ENCODE measurements at regions not wholly inside any gene's neighbourhood (a gene's known extent, or its start where the extent isn't known, plus 50 kb on each side); places are given as distances from the start of the nearest gene placed in this dataset.

- 98% methylated on average over 5 of the region's 32 CpGs for WGBS (ENCODE audit: insufficient coverage, low lambda C conversion rate)
- DNase-seq, result no peak
- no peaks in the 10 kb centered on the region for H3K4me1 ChIP-seq (ENCODE audit: control insufficient read depth, insufficient read depth, low read length)
Measured at GRCh38 chr14:81668626-81669274, 135.1 kb upstream of the SEL1L start.

GRCh38 chr14:81669308-81669707 lies 135.7 kb upstream of the SEL1L start:
- Histone ChIP-seq H3K36me3 (ENCODE audit: control insufficient read depth, insufficient read depth, low read length) (no peaks in the 10 kb centered on the region), H3K4me1 (ENCODE audit: control insufficient read depth, insufficient read depth, low read length) (no peaks in the 10 kb centered on the region), H3K27me3 (ENCODE audit: control insufficient read depth, insufficient read depth, low read length) (no peaks in the 10 kb centered on the region), H3K4me3 (ENCODE audit: low read length) (no peak overlapping the region), H3K9me3 (ENCODE audit: control insufficient read depth, low read depth, low read length) (peaks cover 10% of the 10 kb centered on the region), H3K27ac (ENCODE audit: low read length) (no peak overlapping the region)
- DNase-seq, result peak in 1 of 2 donors; percentile 27
- WGBS (ENCODE audit: insufficient coverage, low lambda C conversion rate), result no CpG with 5 or more reads among the region's 2 CpGs

More at GRCh38 chr14:81668626-81669274, 135.1 kb upstream of the SEL1L start:
- Histone ChIP-seq H3K27me3 (ENCODE audit: control insufficient read depth, insufficient read depth, low read length) (no peaks in the 10 kb centered on the region), H3K4me3 (ENCODE audit: low read length) (no peak overlapping the region), H3K9me3 (ENCODE audit: control insufficient read depth, low read depth, low read length) (peaks cover 10% of the 10 kb centered on the region), H3K27ac (ENCODE audit: low read length) (no peak overlapping the region), H3K36me3 (ENCODE audit: control insufficient read depth, insufficient read depth, low read length) (no peaks in the 10 kb centered on the region)

GRCh38 chr14:81673930-81674329 lies 140.3 kb upstream of the SEL1L start:
- H3K36me3 ChIP-seq (ENCODE audit: control insufficient read depth, insufficient read depth, low read length), result no peaks in the 10 kb centered on the region
- H3K27ac ChIP-seq (ENCODE audit: low read length), result no peak overlapping the region
- peaks cover 4% of the 10 kb centered on the region for H3K9me3 ChIP-seq (ENCODE audit: control insufficient read depth, low read depth, low read length)
- no peak overlapping the region for H3K4me3 ChIP-seq (ENCODE audit: low read length)
- H3K27me3 ChIP-seq (ENCODE audit: control insufficient read depth, insufficient read depth, low read length), result no peaks in the 10 kb centered on the region
- DNase-seq, result peak in 1 of 2 donors; percentile 9
- no peaks in the 10 kb centered on the region for H3K4me1 ChIP-seq (ENCODE audit: control insufficient read depth, insufficient read depth, low read length)
- WGBS (ENCODE audit: insufficient coverage, low lambda C conversion rate), result no CpG with 5 or more reads among the region's 3 CpGs

- Histone ChIP-seq H3K9me3 (ENCODE audit: control insufficient read depth, low read depth, low read length) (peaks cover 6% of the 10 kb centered on the region), H3K36me3 (ENCODE audit: control insufficient read depth, insufficient read depth, low read length) (no peaks in the 10 kb centered on the region), H3K27me3 (ENCODE audit: control insufficient read depth, insufficient read depth, low read length) (no peaks in the 10 kb centered on the region), H3K4me3 (ENCODE audit: low read length) (no peak overlapping the region), H3K27ac (ENCODE audit: low read length) (no peak overlapping the region), H3K4me1 (ENCODE audit: control insufficient read depth, insufficient read depth, low read length) (no peaks in the 10 kb centered on the region)
- 80% methylated on average over 1 of the region's 2 CpGs for WGBS (ENCODE audit: insufficient coverage, low lambda C conversion rate)
- no peak for DNase-seq
Measured at GRCh38 chr14:81676395-81676794, 142.7 kb upstream of the SEL1L start.

GRCh38 chr14:81676879-81677278 lies 143.2 kb upstream of the SEL1L start:
- WGBS (ENCODE audit: insufficient coverage, low lambda C conversion rate), result 100% methylated on average over 1 of the region's 7 CpGs
- H3K4me3 ChIP-seq (ENCODE audit: low read length), result no peak overlapping the region
- H3K27me3 ChIP-seq (ENCODE audit: control insufficient read depth, insufficient read depth, low read length), result no peaks in the 10 kb centered on the region
- no peaks in the 10 kb centered on the region for H3K4me1 ChIP-seq (ENCODE audit: control insufficient read depth, insufficient read depth, low read length)
- H3K27ac ChIP-seq (ENCODE audit: low read length), result no peak overlapping the region
- no peak for DNase-seq
- H3K36me3 ChIP-seq (ENCODE audit: control insufficient read depth, insufficient read depth, low read length), result no peaks in the 10 kb centered on the region
- H3K9me3 ChIP-seq (ENCODE audit: control insufficient read depth, low read depth, low read length), result peaks cover 6% of the 10 kb centered on the region

GRCh38 chr14:81677736-81678135 lies 144.1 kb upstream of the SEL1L start:
- H3K4me3 ChIP-seq (ENCODE audit: low read length), result no peak overlapping the region
- H3K9me3 ChIP-seq (ENCODE audit: control insufficient read depth, low read depth, low read length), result peaks cover 6% of the 10 kb centered on the region
- H3K27me3 ChIP-seq (ENCODE audit: control insufficient read depth, insufficient read depth, low read length), result no peaks in the 10 kb centered on the region
- no peak overlapping the region for H3K27ac ChIP-seq (ENCODE audit: low read length)
- no peak for DNase-seq
- WGBS (ENCODE audit: insufficient coverage, low lambda C conversion rate), result no CpG with 5 or more reads among the region's 1 CpG
- H3K36me3 ChIP-seq (ENCODE audit: control insufficient read depth, insufficient read depth, low read length), result no peaks in the 10 kb centered on the region
- H3K4me1 ChIP-seq (ENCODE audit: control insufficient read depth, insufficient read depth, low read length), result no peaks in the 10 kb centered on the region

GRCh38 chr14:81679226-81679625 lies 145.6 kb upstream of the SEL1L start:
- no CpG with 5 or more reads among the region's 20 CpGs for WGBS (ENCODE audit: insufficient coverage, low lambda C conversion rate)
- Histone ChIP-seq H3K36me3 (ENCODE audit: control insufficient read depth, insufficient read depth, low read length) (no peaks in the 10 kb centered on the region), H3K27ac (ENCODE audit: low read length) (no peak overlapping the region), H3K4me1 (ENCODE audit: control insufficient read depth, insufficient read depth, low read length) (no peaks in the 10 kb centered on the region), H3K27me3 (ENCODE audit: control insufficient read depth, insufficient read depth, low read length) (no peaks in the 10 kb centered on the region), H3K9me3 (ENCODE audit: control insufficient read depth, low read depth, low read length) (peaks cover 6% of the 10 kb centered on the region), H3K4me3 (ENCODE audit: low read length) (no peak overlapping the region)
- no peak for DNase-seq

GRCh38 chr14:81681541-81681940 lies 147.9 kb upstream of the SEL1L start:
- no peaks in the 10 kb centered on the region for H3K27me3 ChIP-seq (ENCODE audit: control insufficient read depth, insufficient read depth, low read length)
- peaks cover 6% of the 10 kb centered on the region for H3K9me3 ChIP-seq (ENCODE audit: control insufficient read depth, low read depth, low read length)
- no peaks in the 10 kb centered on the region for H3K4me1 ChIP-seq (ENCODE audit: control insufficient read depth, insufficient read depth, low read length)
- 100% methylated on average over 1 of the region's 3 CpGs for WGBS (ENCODE audit: insufficient coverage, low lambda C conversion rate)
- H3K4me3 ChIP-seq (ENCODE audit: low read length), result no peak overlapping the region
- no peaks in the 10 kb centered on the region for H3K36me3 ChIP-seq (ENCODE audit: control insufficient read depth, insufficient read depth, low read length)
- no peak for DNase-seq
- no peak overlapping the region for H3K27ac ChIP-seq (ENCODE audit: low read length)

- H3K27me3 ChIP-seq (ENCODE audit: control insufficient read depth, insufficient read depth, low read length), result no peaks in the 10 kb centered on the region
- no peaks in the 10 kb centered on the region for H3K36me3 ChIP-seq (ENCODE audit: control insufficient read depth, insufficient read depth, low read length)
- H3K4me1 ChIP-seq (ENCODE audit: control insufficient read depth, insufficient read depth, low read length), result no peaks in the 10 kb centered on the region
- no peak overlapping the region for H3K27ac ChIP-seq (ENCODE audit: low read length)
- H3K9me3 ChIP-seq (ENCODE audit: control insufficient read depth, low read depth, low read length), result peaks cover 6% of the 10 kb centered on the region
- H3K4me3 ChIP-seq (ENCODE audit: low read length), result no peak overlapping the region
- no CpG with 5 or more reads among the region's 1 CpG for WGBS (ENCODE audit: insufficient coverage, low lambda C conversion rate)
- DNase-seq, result no peak
Measured at GRCh38 chr14:81682134-81682533, 148.5 kb upstream of the SEL1L start.

GRCh38 chr14:81682701-81683100 lies 149.0 kb upstream of the SEL1L start:
- WGBS (ENCODE audit: insufficient coverage, low lambda C conversion rate), result no CpG with 5 or more reads among the region's 2 CpGs
- H3K4me3 ChIP-seq (ENCODE audit: low read length), result no peak overlapping the region

GRCh38 chr14:81684696-81685095 lies 151.0 kb upstream of the SEL1L start:
- Histone ChIP-seq H3K36me3 (ENCODE audit: control insufficient read depth, insufficient read depth, low read length) (no peaks in the 10 kb centered on the region), H3K4me1 (ENCODE audit: control insufficient read depth, insufficient read depth, low read length) (no peaks in the 10 kb centered on the region), H3K9me3 (ENCODE audit: control insufficient read depth, low read depth, low read length) (no peaks in the 10 kb centered on the region), H3K27me3 (ENCODE audit: control insufficient read depth, insufficient read depth, low read length) (no peaks in the 10 kb centered on the region), H3K27ac (ENCODE audit: low read length) (no peak overlapping the region), H3K4me3 (ENCODE audit: low read length) (no peak overlapping the region)
- DNase-seq, result no peak
- 100% methylated on average over 1 of the region's 1 CpG for WGBS (ENCODE audit: insufficient coverage, low lambda C conversion rate)

More at GRCh38 chr14:81682701-81683100, 149.0 kb upstream of the SEL1L start:
- Histone ChIP-seq H3K9me3 (ENCODE audit: control insufficient read depth, low read depth, low read length) (peaks cover 6% of the 10 kb centered on the region), H3K27me3 (ENCODE audit: control insufficient read depth, insufficient read depth, low read length) (no peaks in the 10 kb centered on the region), H3K27ac (ENCODE audit: low read length) (no peak overlapping the region), H3K36me3 (ENCODE audit: control insufficient read depth, insufficient read depth, low read length) (no peaks in the 10 kb centered on the region), H3K4me1 (ENCODE audit: control insufficient read depth, insufficient read depth, low read length) (no peaks in the 10 kb centered on the region)
- DNase-seq, result no peak
